GM12878 (cell line): ENCODE measurements at regions not wholly inside any gene's neighbourhood (a gene's known extent, or its start where the extent isn't known, plus 50 kb on each side); places are given as distances from the start of the nearest gene placed in this dataset.
"Not testable (repeated sequence)": the region's sequence is repeated elsewhere in the genome, so short reads cannot be mapped to it uniquely, and the experiment has no call there.

Experiments used
- ATAC-seq: fragments of 200-7000 bp; cut with Tn5 transposase; 3 replicates; pipeline ENCODE4 v1.9.1; 2020; ENCODE audit warnings: mild to moderate bottlenecking, moderate library complexity
- BruUV-seq: library from RNA; stranded (reverse); fragments of 400-500 nt; replicated peaks from 2 replicates; lab custom pipeline; 2021; lab: Mats Ljungman, UMichigan
- CTCF ChIA-PET: fragments of 300-600 bp; sonication (Branson Sonifier 250); formaldehyde crosslinking; extraction: SDS; loops from one replicate; lab custom pipeline; 2021; ENCODE audit warnings: inconsistent platforms; lab: Yijun Ruan, JAX
- POLR2A ChIA-PET: fragments of 350-600 bp; formaldehyde crosslinking; extraction: SDS; loops from one replicate; lab custom pipeline; 2021; ENCODE audit warnings: inconsistent platforms; lab: Charles Lee
- RAD21 ChIA-PET: fragments of 300-600 bp; sonication (Branson Sonifier 250); formaldehyde crosslinking; loops from one replicate; lab custom pipeline; 2023; ENCODE audit warnings: antibody characterized with exemption; ENCODE audit not compliant: unreplicated experiment; lab: Charles Lee
- SMC1A ChIA-PET: fragments of 300-600 bp; sonication (Branson Sonifier 250); formaldehyde crosslinking; loops from one replicate; lab custom pipeline; 2023; ENCODE audit not compliant: unreplicated experiment, uncharacterized antibody; lab: Charles Lee
- DNase-seq: peaks from one replicate; pipeline ENCODE4 v3.0.0-alpha.2; 2011; ENCODE audit warnings: low read depth, low spot score
- FAIRE-seq: peaks from 3 replicates; lab custom pipeline; 2011; peaks lifted over from hg19 to GRCh38; lab: Jason Lieb, UNC
- H2AFZ ChIP-seq: 2 replicates; pipeline ENCODE4 v1.6.0; 2011; ENCODE audit warnings: low read depth, low read length, control low read depth; ENCODE audit not compliant: control insufficient read depth
- H3K27ac ChIP-seq: 2 replicates; pipeline ENCODE4 v1.5.1; 2011; ENCODE audit warnings: control low read depth; ENCODE audit not compliant: control insufficient read depth, insufficient read depth
- H3K27me3 ChIP-seq, 2 experiments: replicated peaks in 1 of 2; 2 replicates each; pipeline versions ENCODE4 v1.6.0 to v1.6.1; 2011; ENCODE audit warnings: low read length in 1 of 2; ENCODE audit not compliant: control insufficient read depth in 2 of 2, insufficient read depth in 2 of 2
- H3K36me3 ChIP-seq, 2 experiments: 2 replicates each; pipeline ENCODE4 v1.5.1; 2011; ENCODE audit warnings: low read length in 1 of 2; ENCODE audit not compliant: control insufficient read depth in 2 of 2, insufficient read depth in 2 of 2
- H3K4me1 ChIP-seq: 2 replicates; pipeline ENCODE4 v1.6.1; 2011; ENCODE audit warnings: mild to moderate bottlenecking, low read length, moderate library complexity, mixed read lengths; ENCODE audit not compliant: control insufficient read depth, insufficient read depth
- H3K4me2 ChIP-seq: 2 replicates; pipeline ENCODE4 v1.6.0; 2011; ENCODE audit warnings: control low read depth; ENCODE audit not compliant: control insufficient read depth, insufficient read depth
- H3K4me3 ChIP-seq: fragments of 200-600 bp; sonication (generic); 2 replicates; pipeline ENCODE4 v1.5.1; 2016
- H3K79me2 ChIP-seq: 2 replicates; pipeline ENCODE4 v1.6.0; 2011; ENCODE audit warnings: low read length; ENCODE audit not compliant: control insufficient read depth, insufficient read depth
- H3K9ac ChIP-seq: 2 replicates; pipeline ENCODE4 v1.8.0; 2011; ENCODE audit warnings: low read length, control low read depth, mixed read lengths; ENCODE audit not compliant: control insufficient read depth, insufficient read depth
- H3K9me3 ChIP-seq: replicated peaks from 3 replicates; pipeline ENCODE4 v1.5.1; 2011; ENCODE audit warnings: mild to moderate bottlenecking, low read length; ENCODE audit not compliant: control insufficient read depth, insufficient read depth
- H4K20me1 ChIP-seq: 2 replicates; pipeline ENCODE4 v1.6.0; 2011; ENCODE audit not compliant: control insufficient read depth, insufficient read depth
- FOXM1 ChIP-seq: IDR thresholded peaks from 2 replicates; pipeline ENCODE4 v1.6.1; 2012; ENCODE audit warnings: low read depth, mild to moderate bottlenecking, inconsistent platforms, low read length, moderate library complexity
- RBBP5 ChIP-seq: fragments of 200-600 bp; sonication (generic); conservative IDR thresholded peaks from 2 replicates; pipeline ENCODE4 v1.6.1; 2016
- WRNIP1 ChIP-seq: IDR thresholded peaks from 2 replicates; pipeline ENCODE4 v1.6.1; 2011; ENCODE audit warnings: low read depth, low read length, improper control_type of control experiment, borderline replicate concordance
- WGBS: methylation state at CpG from one replicate; pipeline ENCODE4 v1.1.6; 2016; ENCODE audit warnings: low lambda C conversion rate; ENCODE audit not compliant: insufficient replicate concordance, insufficient coverage; ENCODE audit errors: missing lambda C conversion rate; 5-methylcytosine and 5-hydroxymethylcytosine counted together
- in situ Hi-C: fragments of 300-500 bp; cut with MboI; formaldehyde crosslinking; loops from 9 replicates; pipeline ENCODE4 v1.14.3; 2018; ENCODE audit warnings: mixed read lengths
- intact Hi-C: fragments of 100-400 bp; cut with micrococcal nuclease; formaldehyde crosslinking; loops from one replicate; pipeline ENCODE4 v1.14.2; 2022; ENCODE audit not compliant: unreplicated experiment
- TF ChIP-seq, protein P1 (sequence below), 3 experiments: IDR thresholded peaks in 2 of 3; conservative IDR thresholded peaks in 1 of 3; 2 replicates each; pipeline ENCODE4 v1.5.1; 2011; ENCODE audit warnings: low read depth in 3 of 3, low read length in 3 of 3, mild to moderate bottlenecking in 3 of 3, control low read depth in 2 of 3, moderate library complexity in 2 of 3, inconsistent platforms in 1 of 3, mixed read lengths in 1 of 3; ENCODE audit not compliant: control insufficient read depth in 2 of 3, insufficient read depth in 1 of 3; ENCODE audit errors: extremely low read depth in 1 of 3
- TF ChIP-seq, protein P2 (sequence below): fragments of 150-350 bp; IDR thresholded peaks from 2 replicates; pipeline ENCODE4 v1.6.1; 2014; ENCODE audit warnings: mild to moderate bottlenecking, low read depth, low read length

- H3K4me2 ChIP-seq, H3K9me3 ChIP-seq, in situ Hi-C loops, BruUV-seq, RAD21 ChIA-PET, H3K36me3 ChIP-seq, H2AFZ ChIP-seq, ATAC-seq, H3K9ac ChIP-seq, DNase-seq, SMC1A ChIA-PET, H3K4me1 ChIP-seq, intact Hi-C loops, FAIRE-seq, POLR2A ChIA-PET, CTCF ChIA-PET, H3K27ac ChIP-seq, H3K27me3 ChIP-seq, H3K4me3 ChIP-seq, H4K20me1 ChIP-seq, H3K79me2 ChIP-seq: not testable (repeated sequence)
- 47% methylated on average over 6 of the region's 6 CpGs for WGBS
Measured at GRCh38 chr6:78783366-78783765, 84.0 kb upstream of the IRAK1BP1 start.

DNA sequence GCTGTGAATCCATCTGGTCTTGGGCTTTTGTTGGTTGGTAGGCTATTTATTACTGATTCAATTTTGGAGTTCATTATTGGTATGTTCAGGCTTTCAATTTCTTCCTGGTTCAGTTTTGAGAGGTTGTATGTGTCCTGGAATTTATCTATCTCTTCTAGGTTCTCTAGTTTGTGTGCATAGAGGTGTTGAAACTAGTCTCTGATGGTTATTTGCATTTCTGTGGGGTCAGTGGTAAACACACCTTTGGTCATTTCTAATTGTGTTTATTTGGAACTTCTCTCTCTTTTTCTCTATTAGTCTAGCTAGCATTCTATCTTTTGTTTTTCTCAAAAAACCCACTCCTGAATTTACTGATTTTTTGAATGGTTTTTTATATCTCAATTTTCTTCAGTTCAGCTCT is 70.1 kb upstream of the IRAK1BP1 start:
- POLR2A ChIA-PET = no interaction called here
- H3K27ac ChIP-seq = no peak overlapping the region
- H3K9me3 ChIP-seq = no peaks in the 10 kb centered on the region
- TF ChIP-seq WRNIP1 (no peak), FOXM1 (no peak), RBBP5 (no peak)
- TF ChIP-seq, protein P1, sequence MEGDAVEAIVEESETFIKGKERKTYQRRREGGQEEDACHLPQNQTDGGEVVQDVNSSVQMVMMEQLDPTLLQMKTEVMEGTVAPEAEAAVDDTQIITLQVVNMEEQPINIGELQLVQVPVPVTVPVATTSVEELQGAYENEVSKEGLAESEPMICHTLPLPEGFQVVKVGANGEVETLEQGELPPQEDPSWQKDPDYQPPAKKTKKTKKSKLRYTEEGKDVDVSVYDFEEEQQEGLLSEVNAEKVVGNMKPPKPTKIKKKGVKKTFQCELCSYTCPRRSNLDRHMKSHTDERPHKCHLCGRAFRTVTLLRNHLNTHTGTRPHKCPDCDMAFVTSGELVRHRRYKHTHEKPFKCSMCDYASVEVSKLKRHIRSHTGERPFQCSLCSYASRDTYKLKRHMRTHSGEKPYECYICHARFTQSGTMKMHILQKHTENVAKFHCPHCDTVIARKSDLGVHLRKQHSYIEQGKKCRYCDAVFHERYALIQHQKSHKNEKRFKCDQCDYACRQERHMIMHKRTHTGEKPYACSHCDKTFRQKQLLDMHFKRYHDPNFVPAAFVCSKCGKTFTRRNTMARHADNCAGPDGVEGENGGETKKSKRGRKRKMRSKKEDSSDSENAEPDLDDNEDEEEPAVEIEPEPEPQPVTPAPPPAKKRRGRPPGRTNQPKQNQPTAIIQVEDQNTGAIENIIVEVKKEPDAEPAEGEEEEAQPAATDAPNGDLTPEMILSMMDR (IDR thresholded peaks at IDR 0.05 in 2 of 3, conservative IDR thresholded peaks at IDR 0.05 in 1 of 3; ENCODE audit: control insufficient read depth in 2 of 3, extremely low read depth in 1 of 3, insufficient read depth in 1 of 3, low read depth in 3 of 3, low read length in 3 of 3) = no peak
- TF ChIP-seq, protein P2, sequence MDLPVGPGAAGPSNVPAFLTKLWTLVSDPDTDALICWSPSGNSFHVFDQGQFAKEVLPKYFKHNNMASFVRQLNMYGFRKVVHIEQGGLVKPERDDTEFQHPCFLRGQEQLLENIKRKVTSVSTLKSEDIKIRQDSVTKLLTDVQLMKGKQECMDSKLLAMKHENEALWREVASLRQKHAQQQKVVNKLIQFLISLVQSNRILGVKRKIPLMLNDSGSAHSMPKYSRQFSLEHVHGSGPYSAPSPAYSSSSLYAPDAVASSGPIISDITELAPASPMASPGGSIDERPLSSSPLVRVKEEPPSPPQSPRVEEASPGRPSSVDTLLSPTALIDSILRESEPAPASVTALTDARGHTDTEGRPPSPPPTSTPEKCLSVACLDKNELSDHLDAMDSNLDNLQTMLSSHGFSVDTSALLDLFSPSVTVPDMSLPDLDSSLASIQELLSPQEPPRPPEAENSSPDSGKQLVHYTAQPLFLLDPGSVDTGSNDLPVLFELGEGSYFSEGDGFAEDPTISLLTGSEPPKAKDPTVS = no peak
- TF ChIP-seq, all 136 proteins: peak for 0
- Histone ChIP-seq H3K4me2 (no peak overlapping the region), H3K79me2 (no peaks in the 10 kb centered on the region), H3K9ac (no peak overlapping the region), H3K27me3 (no peaks in the 10 kb centered on the region), H3K4me3 (no peak overlapping the region), H3K4me1 (no peaks in the 10 kb centered on the region), H4K20me1 (no peaks in the 10 kb centered on the region), H3K36me3 (no peaks in the 10 kb centered on the region), H2AFZ (no peak overlapping the region)
- intact Hi-C loops (no loop called here), in situ Hi-C loops (no loop called here)
- ChIA-PET SMC1A (no interaction called here), RAD21 (no interaction called here), CTCF (no interaction called here)
- FAIRE-seq (no peak), DNase-seq (no peak), ATAC-seq (no peak)
- BruUV-seq = no TSS peak
